Putamen (tissue), 1 donor: ENCODE measurements at regions not wholly inside any gene's neighbourhood (a gene's known extent, or its start where the extent isn't known, plus 50 kb on each side); places are given as distances from the start of the nearest gene placed in this dataset.

Experiments
- DNase-seq: peaks from one replicate; pipeline ENCODE4 v3.0.0-alpha.2; 2016; ENCODE audit warnings: low spot score

DNA sequence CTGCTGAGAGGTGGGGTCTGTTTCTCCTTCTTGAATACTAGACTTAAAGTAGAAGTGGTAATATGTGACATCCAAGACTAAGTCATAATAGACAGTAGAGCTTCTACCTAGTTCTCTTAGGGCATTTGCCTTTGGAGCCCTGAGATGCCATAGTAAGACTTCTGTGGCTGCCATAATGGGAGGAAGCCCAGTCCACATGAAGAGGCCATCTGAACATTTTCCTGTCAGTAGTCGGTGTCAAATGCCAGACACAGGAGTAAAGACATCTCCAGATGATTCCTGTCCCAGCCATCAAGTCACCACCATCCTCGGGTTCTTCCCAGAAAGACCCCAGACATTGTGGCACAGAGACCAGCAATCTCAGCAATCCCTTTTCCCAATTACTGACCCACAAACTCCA, 58.1 kb upstream of the IRX6 start:
- DNase-seq = no peak

DNA sequence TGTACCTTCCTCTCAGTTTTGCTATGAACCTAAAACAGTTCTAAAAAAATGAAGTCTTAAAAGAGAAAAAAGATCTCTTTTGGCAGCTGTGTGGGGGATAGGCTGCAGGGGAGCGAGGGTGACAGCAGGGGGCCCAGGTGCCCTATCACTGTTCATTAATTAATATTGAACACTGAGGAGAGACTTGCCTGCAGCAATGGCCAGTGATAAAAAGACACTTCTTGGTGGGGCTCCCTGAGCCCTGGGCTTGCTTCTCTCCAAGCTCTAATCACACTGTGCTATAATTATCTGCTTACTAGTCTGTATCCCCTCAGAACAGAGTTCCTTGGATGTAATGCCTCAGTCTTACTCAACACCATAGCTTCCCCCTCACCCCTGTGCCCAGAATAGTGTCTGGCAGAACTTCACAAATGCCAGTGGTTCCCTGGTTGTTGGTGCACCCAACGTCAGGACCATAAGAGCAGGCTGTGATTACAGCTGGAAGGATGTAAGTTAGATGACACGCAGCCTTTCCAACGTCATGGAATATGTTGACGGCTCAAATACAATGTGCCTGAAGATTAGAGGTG, 52.0 kb upstream of the IRX6 start:
- no peak for DNase-seq

DNA sequence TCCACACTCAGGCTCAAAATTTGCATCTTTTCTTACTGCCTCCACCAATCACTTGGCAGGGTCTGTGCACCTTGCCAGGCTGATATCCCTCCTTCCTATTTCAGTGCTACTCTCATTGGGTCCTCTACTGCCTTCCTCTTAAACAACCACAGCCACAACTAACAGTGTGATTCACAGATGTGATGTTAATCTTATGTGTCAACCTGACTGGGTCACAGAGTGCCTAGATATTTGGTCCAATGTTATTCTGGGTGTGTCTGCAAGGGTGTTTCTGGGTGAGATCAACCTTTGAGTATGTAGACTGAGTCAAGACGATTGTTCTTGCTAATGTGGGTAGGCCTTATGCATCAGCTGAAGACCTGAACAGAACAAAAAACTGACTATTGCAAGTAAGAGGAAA, 51.3 kb upstream of the IRX6 start:
- no peak for DNase-seq

DNA sequence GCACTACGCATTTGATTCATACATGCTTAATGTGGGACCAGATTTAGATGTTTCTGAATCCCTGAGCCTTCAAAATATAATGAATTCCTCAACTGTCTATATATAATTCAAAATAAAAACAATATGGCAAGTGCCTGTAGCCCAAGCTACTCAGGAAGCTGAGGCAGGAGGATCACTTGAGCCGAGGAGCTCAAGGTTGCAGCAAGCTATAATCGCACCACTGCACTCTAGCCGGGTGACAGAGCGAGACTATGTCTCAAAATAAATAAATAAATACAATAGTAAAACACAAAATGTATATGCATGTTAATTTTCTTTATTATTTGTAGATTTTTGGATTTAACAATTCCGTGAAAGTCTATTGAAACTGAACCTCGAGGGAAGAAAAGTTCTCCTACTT, 50.6 kb upstream of the IRX6 start:
- no peak for DNase-seq

DNA sequence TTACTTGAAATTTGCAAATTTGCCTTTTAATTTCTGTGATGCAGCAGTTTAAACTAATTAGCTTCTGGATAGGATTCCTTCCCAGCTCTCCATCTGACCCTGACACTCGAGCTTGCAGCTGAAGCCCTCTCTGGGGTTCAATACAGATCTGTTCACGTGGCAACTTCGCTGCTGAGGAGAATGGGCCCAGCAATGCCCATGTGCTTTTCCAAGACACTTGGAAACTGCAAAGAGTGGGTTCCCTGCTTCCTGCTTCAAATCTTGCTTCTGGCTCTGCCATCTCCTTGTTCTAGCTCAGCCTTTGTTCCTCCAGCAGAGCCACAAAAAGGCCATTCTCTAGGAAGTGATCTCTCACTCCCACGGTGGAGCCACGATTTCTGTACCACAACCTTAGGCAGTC, 50.0 kb upstream of the IRX6 start:
- no peak for DNase-seq
